A549 (cell line): ENCODE measurements at regions not wholly inside any gene's neighbourhood (a gene's known extent, or its start where the extent isn't known, plus 50 kb on each side); places are given as distances from the start of the nearest gene placed in this dataset.

Experiments
- CHD2 ChIP-seq: fragments of 150-350 bp; IDR thresholded peaks from 2 replicates; pipeline ENCODE4 v1.6.1; 2014; ENCODE audit warnings: low read length; ENCODE audit not compliant: partially characterized antibody
- CTCF ChIP-seq: fragments of >200 bp; sonication (Bioruptor Twin); formaldehyde crosslinking; IDR thresholded peaks from 3 replicates; pipeline ENCODE4 v1.5.1; 2016
- HMGXB4 ChIP-seq: fragments of 250-450 bp; sonication (Bioruptor Pico); IDR thresholded peaks from 2 replicates; pipeline ENCODE4 v1.5.0; 2021; ENCODE audit warnings: mild to moderate bottlenecking, moderate library complexity, borderline replicate concordance
- HOXA7 ChIP-seq: fragments of 250-450 bp; sonication (Bioruptor Pico); IDR thresholded peaks from 2 replicates; pipeline ENCODE4 v1.5.0; 2020; ENCODE audit warnings: mild to moderate bottlenecking, moderate library complexity
- KDM1A ChIP-seq: fragments of 200-600 bp; sonication (generic); IDR thresholded peaks from 2 replicates; pipeline ENCODE4 v1.6.1; 2016; ENCODE audit warnings: low read depth, mild to moderate bottlenecking
- MAX ChIP-seq: IDR thresholded peaks from 2 replicates; pipeline ENCODE4 v1.6.1; 2012
- MYC ChIP-seq: IDR thresholded peaks from 2 replicates; pipeline ENCODE4 v1.6.1; 2012; ENCODE audit warnings: mild to moderate bottlenecking, inconsistent platforms, low read length, improper control_type of control experiment, borderline replicate concordance
- POLR2A ChIP-seq: IDR thresholded peaks from 2 replicates; pipeline ENCODE4 v1.6.1; 2012; ENCODE audit warnings: mild to moderate bottlenecking, low read length
- RAD21 ChIP-seq, 2 experiments: fragments of >200 bp in 1 of 2; sonication (Bioruptor Twin) in 1 of 2; formaldehyde crosslinking in 1 of 2; IDR thresholded peaks in 1 of 2; conservative IDR thresholded peaks in 1 of 2; 2 replicates in 1 of 2; 3 replicates in 1 of 2; pipeline ENCODE4 v1.6.1; 2012 to 2018; ENCODE audit warnings: inconsistent platforms in 1 of 2

DNA sequence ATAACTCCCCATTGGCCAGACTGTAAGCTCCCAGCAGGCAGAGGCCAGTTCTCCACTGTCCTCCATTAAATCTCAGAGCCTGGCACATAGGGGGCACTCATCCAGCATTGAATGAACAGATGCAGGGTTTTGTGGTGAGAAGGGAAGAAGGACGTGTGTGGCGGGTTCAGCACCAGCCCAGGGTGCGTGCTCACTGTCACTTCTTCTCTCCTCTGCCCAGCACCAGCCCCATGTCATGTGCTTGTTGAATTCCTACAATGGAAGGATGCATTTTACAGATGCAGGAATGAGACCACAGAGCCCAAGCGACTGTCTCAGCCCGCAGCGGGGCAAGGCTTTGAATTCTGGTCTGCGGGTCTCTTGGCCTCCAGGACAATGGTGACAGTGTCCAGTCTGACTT is 149.9 kb downstream of the CEBPB start:
- TF ChIP-seq HOXA7 (CRISPR knock-in tag) (no peak), MYC (no peak), POLR2A (no peak), CHD2 (no peak), HMGXB4 (CRISPR knock-in tag) (no peak), CTCF (no peak), MAX (no peak), KDM1A (no peak), RAD21 (conservative IDR thresholded peaks at IDR 0.05 in 1 of 2, IDR thresholded peaks at IDR 0.05 in 1 of 2) (no peak)
